Fibroblast of skin of right biceps (primary cell): ENCODE measurements at regions not wholly inside any gene's neighbourhood (a gene's known extent, or its start where the extent isn't known, plus 50 kb on each side); places are given as distances from the start of the nearest gene placed in this dataset.

Experiments
- DNase-seq: peaks from one replicate; pipeline ENCODE4 v3.0.0-alpha.2; 2013

- DNase-seq: no peak
Measured at GRCh38 chr10:36621346-36621745, 504.1 kb upstream of the ANKRD30A start.

GRCh38 chr10:36612436-36612835, 513.0 kb upstream of the ANKRD30A start:
- no peak for DNase-seq

- peak; percentile 12 for DNase-seq
Measured at GRCh38 chr10:36608866-36609265, 516.5 kb upstream of the ANKRD30A start.

GRCh38 chr10:36608251-36608650, 517.1 kb upstream of the ANKRD30A start:
- DNase-seq: peak; percentile 87

GRCh38 chr10:36606234-36606839, 519.1 kb upstream of the ANKRD30A start:
- peak; percentile 12 for DNase-seq

- DNase-seq: no peak
Measured at GRCh38 chr10:36604316-36604715, 521.1 kb upstream of the ANKRD30A start.

GRCh38 chr10:36603688-36604087, 521.7 kb upstream of the ANKRD30A start:
- DNase-seq: no peak

GRCh38 chr10:36602374-36602773, 523.0 kb upstream of the ANKRD30A start:
- DNase-seq: peak; percentile 76

GRCh38 chr10:36597756-36598320, 527.6 kb upstream of the ANKRD30A start:
- no peak for DNase-seq

- no peak for DNase-seq
Measured at GRCh38 chr10:36592964-36593363, 532.4 kb upstream of the ANKRD30A start.

- DNase-seq: peak; percentile 30
Measured at GRCh38 chr10:36591436-36591835, 534.0 kb upstream of the ANKRD30A start.

- no peak for DNase-seq
Measured at GRCh38 chr10:36583690-36584089, 541.7 kb upstream of the ANKRD30A start.

- no peak for DNase-seq
Measured at GRCh38 chr10:36581237-36581636, 544.2 kb upstream of the ANKRD30A start.

GRCh38 chr10:36578306-36578705, 547.1 kb upstream of the ANKRD30A start:
- peak; percentile 92 for DNase-seq

- DNase-seq: peak; percentile 21
Measured at GRCh38 chr10:36577126-36577525, 548.3 kb upstream of the ANKRD30A start.

- peak; percentile 84 for DNase-seq
Measured at GRCh38 chr10:36574207-36574606, 551.2 kb upstream of the ANKRD30A start.

GRCh38 chr10:36573246-36573645, 552.2 kb upstream of the ANKRD30A start:
- DNase-seq: no peak

GRCh38 chr10:36564433-36564832, 561.0 kb upstream of the ANKRD30A start:
- DNase-seq: no peak

- peak; percentile 44 for DNase-seq
Measured at GRCh38 chr10:36559412-36560400, 565.7 kb upstream of the ANKRD30A start.

GRCh38 chr10:36556468-36556867, 568.9 kb upstream of the ANKRD30A start:
- peak; percentile 6 for DNase-seq

GRCh38 chr10:36555036-36555435, 570.4 kb upstream of the ANKRD30A start:
- no peak for DNase-seq

GRCh38 chr10:36547965-36548364, 577.4 kb upstream of the ANKRD30A start:
- no peak for DNase-seq

GRCh38 chr10:36542493-36542892, 582.9 kb upstream of the ANKRD30A start:
- DNase-seq: peak; percentile 21

- DNase-seq: no peak
Measured at GRCh38 chr10:36540611-36541010, 584.8 kb upstream of the ANKRD30A start.
